Fibroblast of skin of left biceps (primary cell): ENCODE measurements at regions not wholly inside any gene's neighbourhood (a gene's known extent, or its start where the extent isn't known, plus 50 kb on each side); places are given as distances from the start of the nearest gene placed in this dataset.

Experiments used
- DNase-seq, 2 experiments: peaks; one replicate each; pipeline ENCODE4 v3.0.0-alpha.2; 2013; ENCODE audit warnings: low read depth in 2 of 2

DNA sequence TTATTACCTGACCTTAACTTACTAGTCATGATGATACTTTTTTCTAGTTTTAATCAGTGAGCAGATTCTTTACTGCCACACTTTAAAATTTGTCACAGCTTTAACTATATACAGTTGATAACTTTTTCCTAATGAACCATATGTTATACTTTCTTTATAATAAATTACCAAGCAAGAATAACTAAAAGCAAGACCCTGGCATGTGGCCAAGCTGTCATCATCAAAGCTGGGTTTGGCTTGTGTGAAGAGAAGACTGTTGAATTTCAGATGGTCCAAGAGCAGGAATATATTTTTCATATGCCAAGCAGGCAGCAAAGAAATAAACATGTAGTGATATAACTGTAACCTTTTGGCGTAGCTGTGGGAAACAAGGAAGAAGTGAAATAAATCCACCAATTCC, 93.5 kb downstream of the PUS7L start:
- no peak for DNase-seq

DNA sequence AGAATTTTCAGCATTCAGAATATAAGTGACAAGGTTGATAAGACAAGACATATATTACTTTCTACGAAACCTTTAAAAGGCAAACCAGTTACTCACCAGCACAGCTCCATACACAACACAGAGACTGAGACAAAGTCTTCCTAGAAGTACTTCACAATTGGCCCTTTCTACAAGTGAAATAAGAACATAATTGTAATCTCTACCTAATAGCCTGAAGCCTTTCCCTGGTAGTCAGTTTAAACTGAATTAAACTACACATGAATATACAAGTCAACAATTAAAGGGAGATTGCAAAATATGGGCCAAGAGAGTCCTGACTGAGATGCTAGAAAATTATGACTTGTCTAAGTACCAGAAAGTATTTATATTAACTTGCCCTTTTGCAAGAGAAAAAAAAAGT, 95.9 kb downstream of the PUS7L start:
- DNase-seq = no peak

DNA sequence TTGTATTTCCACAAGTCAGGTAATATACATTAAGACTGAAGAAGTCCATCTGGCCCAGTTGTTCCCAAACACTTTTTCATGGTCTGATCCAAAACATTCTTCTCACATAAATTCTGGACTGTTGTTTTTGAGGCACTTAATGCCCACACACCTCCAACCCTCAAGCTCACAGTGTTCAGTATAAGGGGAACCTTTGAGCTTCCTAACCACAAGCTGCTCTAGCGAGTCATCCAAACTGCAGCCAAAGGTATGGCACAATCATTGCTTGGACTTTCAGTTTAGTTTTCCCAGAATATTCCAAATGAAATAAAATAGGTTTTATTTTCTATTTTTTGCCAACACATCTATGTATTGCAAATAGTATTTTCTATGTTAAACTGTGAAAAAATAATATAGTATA, 103.0 kb downstream of the PUS7L start:
- peak in 1 of 2 experiments; percentile 5 for DNase-seq

GRCh38 chr12:43653917-43654316, 101.9 kb upstream of the ADAMTS20 start:
- DNase-seq = no peak

- DNase-seq = no peak
Measured at GRCh38 chr12:43653289-43653915, 101.4 kb upstream of the ADAMTS20 start.

GRCh38 chr12:43648636-43649035, 96.6 kb upstream of the ADAMTS20 start:
- DNase-seq = no peak

DNA sequence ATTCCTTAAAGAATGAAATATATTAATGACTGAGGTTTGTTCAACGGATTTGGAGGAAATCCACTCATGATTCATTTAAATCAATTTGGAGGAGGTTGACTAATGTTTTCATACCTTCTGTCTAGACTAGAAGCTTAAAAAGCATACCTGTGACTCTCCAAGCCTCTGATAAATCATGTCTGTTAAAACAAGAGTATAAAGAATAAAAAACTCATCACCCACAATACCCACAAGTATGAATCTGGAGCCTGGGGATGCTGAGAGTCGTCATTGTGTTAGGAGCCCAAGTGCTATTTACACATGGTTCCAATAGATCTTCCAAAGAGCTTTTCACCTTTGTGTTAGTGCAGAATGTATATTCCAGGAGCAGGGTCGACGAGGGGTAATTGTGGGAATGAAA, 86.8 kb upstream of the ADAMTS20 start:
- DNase-seq = no peak

- no peak for DNase-seq
Measured at GRCh38 chr12:43636725-43637463, 84.9 kb upstream of the ADAMTS20 start.

- no peak for DNase-seq
Measured at GRCh38 chr12:43621262-43621661, 69.3 kb upstream of the ADAMTS20 start.

DNA sequence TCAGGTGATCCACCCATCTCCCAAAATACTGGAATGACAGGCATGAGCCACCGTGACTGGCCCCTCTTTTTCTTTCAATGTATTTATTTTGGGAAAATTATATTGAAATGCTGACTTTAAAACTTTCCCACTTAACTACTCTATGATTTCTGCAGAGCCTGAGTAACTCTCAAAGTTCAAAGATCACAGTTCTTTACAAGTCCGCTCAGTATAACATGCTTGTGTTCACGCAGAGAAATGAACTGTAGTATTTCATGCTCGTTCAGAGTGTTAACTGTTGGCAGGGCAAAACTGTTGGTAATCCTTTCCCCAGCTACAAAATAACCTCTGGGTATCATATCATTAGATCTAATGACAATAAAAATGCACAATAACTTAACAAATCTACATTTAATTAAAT, 50.7 kb upstream of the ADAMTS20 start:
- DNase-seq = no peak
